DND-41 (cell line): ENCODE measurements at regions not wholly inside any gene's neighbourhood (a gene's known extent, or its start where the extent isn't known, plus 50 kb on each side); places are given as distances from the start of the nearest gene placed in this dataset.
"Not testable (repeated sequence)": the region's sequence is repeated elsewhere in the genome, so short reads cannot be mapped to it uniquely, and the experiment has no call there.

ENCODE experiments used
- EZH2 ChIP-seq: IDR thresholded peaks from 3 replicates; pipeline ENCODE4 v1.6.1; 2012; ENCODE audit warnings: borderline replicate concordance, low read depth, mild to moderate bottlenecking, moderate library complexity, low read length, inconsistent platforms; ENCODE audit not compliant: severe bottlenecking
- TF ChIP-seq, protein P1 (sequence below): IDR thresholded peaks from 2 replicates; pipeline ENCODE4 v1.5.1; 2012; ENCODE audit warnings: borderline replicate concordance, low read length, moderate library complexity, mild to moderate bottlenecking; ENCODE audit not compliant: poor library complexity, severe bottlenecking; ENCODE audit errors: extremely low read depth

DNA sequence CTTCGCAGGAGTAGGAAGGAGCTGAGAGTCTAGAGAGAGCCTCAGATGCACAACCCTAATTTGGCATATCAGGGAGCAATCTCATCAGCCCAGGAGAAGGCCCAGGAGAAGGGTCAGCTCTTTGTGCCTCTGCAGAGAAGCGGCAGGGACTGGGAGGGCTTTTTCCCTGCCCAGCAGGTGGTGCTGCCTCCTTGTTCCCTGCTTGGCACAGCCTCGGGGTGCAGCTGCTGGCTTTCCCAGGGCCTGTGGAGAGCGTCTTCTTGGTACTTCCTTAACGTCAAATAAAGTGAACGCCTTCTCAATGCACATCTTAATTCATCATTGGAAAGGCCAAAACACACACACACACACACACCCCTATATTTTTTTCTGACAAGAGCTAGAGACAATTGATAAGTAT lies 162.9 kb upstream of the POTEB2 start:
- TF ChIP-seq, protein P1, sequence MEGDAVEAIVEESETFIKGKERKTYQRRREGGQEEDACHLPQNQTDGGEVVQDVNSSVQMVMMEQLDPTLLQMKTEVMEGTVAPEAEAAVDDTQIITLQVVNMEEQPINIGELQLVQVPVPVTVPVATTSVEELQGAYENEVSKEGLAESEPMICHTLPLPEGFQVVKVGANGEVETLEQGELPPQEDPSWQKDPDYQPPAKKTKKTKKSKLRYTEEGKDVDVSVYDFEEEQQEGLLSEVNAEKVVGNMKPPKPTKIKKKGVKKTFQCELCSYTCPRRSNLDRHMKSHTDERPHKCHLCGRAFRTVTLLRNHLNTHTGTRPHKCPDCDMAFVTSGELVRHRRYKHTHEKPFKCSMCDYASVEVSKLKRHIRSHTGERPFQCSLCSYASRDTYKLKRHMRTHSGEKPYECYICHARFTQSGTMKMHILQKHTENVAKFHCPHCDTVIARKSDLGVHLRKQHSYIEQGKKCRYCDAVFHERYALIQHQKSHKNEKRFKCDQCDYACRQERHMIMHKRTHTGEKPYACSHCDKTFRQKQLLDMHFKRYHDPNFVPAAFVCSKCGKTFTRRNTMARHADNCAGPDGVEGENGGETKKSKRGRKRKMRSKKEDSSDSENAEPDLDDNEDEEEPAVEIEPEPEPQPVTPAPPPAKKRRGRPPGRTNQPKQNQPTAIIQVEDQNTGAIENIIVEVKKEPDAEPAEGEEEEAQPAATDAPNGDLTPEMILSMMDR, result not testable (repeated sequence)
- not testable (repeated sequence) for TF ChIP-seq EZH2
